ENCODE measurements at regions not wholly inside any gene's neighbourhood (a gene's known extent, or its start where the extent isn't known, plus 50 kb on each side); places are given as distances from the start of the nearest gene placed in this dataset.
"Not testable (repeated sequence)": the region's sequence is repeated elsewhere in the genome, so short reads cannot be mapped to it uniquely, and the experiment has no call there.

- H3K4me1 ChIP-seq; H3K9me3 ChIP-seq; H3K27me3 ChIP-seq; H3K4me3 ChIP-seq; intact Hi-C loops (cut with DNase I); DNase-seq; H3K27ac ChIP-seq; H3K36me3 ChIP-seq: not testable (repeated sequence)
- 43 to 44% methylated on average over 4 of the region's 5 CpGs for WGBS, 2 donors
Observed at GRCh38 chr17:22227699-22228553, 535.6 kb downstream of the KCNJ18 start.

- H3K27ac ChIP-seq; intact Hi-C loops (cut with DNase I); H3K36me3 ChIP-seq; DNase-seq; H3K4me3 ChIP-seq; H3K27me3 ChIP-seq; H3K4me1 ChIP-seq; H3K9me3 ChIP-seq: not testable (repeated sequence)
- WGBS, 2 donors, result 51 to 65% methylated on average over 3 to 5 of the region's 5 CpGs
Observed at GRCh38 chr17:22229821-22230220, 537.5 kb downstream of the KCNJ18 start.

DNA sequence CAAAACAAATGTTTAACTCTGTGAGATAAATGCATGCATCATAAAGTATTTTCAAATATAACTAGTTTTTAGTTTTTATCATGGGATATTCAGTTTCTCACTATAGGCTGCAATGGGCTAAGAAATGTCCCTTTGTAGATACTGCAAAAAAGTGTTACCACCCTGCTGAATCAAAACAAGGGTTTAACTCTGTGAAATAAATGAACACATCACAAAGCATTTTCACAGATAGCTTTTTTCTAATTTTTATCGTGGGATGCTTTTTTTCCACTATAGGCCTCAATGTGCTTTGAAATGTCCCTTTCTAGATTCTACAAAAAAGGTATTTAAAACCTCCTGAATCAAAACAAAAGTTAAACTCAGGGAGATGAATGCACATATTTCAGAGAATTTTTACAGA lies 541.1 kb downstream of the KCNJ18 start:
- Histone ChIP-seq H3K4me3 (no peak overlapping the region), H3K9me3 (no peaks in the 10 kb centered on the region), H3K27ac (no peak overlapping the region), H3K36me3 (no peaks in the 10 kb centered on the region), H3K4me1 (no peaks in the 10 kb centered on the region), H3K27me3 (no peaks in the 10 kb centered on the region)
- 82 to 91% methylated on average over 1 of the region's 1 CpG for WGBS, 2 donors
- DNase-seq, result no peak
- intact Hi-C loops (cut with DNase I), result no loop called here
- TF ChIP-seq, protein P1, sequence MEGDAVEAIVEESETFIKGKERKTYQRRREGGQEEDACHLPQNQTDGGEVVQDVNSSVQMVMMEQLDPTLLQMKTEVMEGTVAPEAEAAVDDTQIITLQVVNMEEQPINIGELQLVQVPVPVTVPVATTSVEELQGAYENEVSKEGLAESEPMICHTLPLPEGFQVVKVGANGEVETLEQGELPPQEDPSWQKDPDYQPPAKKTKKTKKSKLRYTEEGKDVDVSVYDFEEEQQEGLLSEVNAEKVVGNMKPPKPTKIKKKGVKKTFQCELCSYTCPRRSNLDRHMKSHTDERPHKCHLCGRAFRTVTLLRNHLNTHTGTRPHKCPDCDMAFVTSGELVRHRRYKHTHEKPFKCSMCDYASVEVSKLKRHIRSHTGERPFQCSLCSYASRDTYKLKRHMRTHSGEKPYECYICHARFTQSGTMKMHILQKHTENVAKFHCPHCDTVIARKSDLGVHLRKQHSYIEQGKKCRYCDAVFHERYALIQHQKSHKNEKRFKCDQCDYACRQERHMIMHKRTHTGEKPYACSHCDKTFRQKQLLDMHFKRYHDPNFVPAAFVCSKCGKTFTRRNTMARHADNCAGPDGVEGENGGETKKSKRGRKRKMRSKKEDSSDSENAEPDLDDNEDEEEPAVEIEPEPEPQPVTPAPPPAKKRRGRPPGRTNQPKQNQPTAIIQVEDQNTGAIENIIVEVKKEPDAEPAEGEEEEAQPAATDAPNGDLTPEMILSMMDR (IDR thresholded peaks at IDR 0.05), result no peak
- no peak for TF ChIP-seq POLR2A (IDR thresholded peaks at IDR 0.05)

- 64 to 69% methylated on average over 1 of the region's 1 CpG for WGBS, 2 donors
- Histone ChIP-seq H3K27me3 (no peaks in the 10 kb centered on the region), H3K36me3 (no peaks in the 10 kb centered on the region), H3K27ac (no peak overlapping the region), H3K4me3 (no peak overlapping the region), H3K9me3 (no peaks in the 10 kb centered on the region), H3K4me1 (no peaks in the 10 kb centered on the region)
- DNase-seq, result no peak
- no peak for TF ChIP-seq POLR2A (IDR thresholded peaks at IDR 0.05)
- TF ChIP-seq, protein P1 (IDR thresholded peaks at IDR 0.05), result no peak
- intact Hi-C loops (cut with DNase I), result no loop called here
Observed at GRCh38 chr17:22242472-22242871, 550.1 kb downstream of the KCNJ18 start.

GRCh38 chr17:22251498-22251897 lies 559.2 kb downstream of the KCNJ18 start:
- H3K4me1 ChIP-seq, result no peaks in the 10 kb centered on the region
- H3K9me3 ChIP-seq, result peaks cover 0 to 6% (median 0%) of the 10 kb centered on the region in 3 donors
- H3K27ac ChIP-seq, result no peak overlapping the region
- no peaks in the 10 kb centered on the region for H3K36me3 ChIP-seq
- DNase-seq, result no peak
- H3K4me3 ChIP-seq, result no peak overlapping the region
- TF ChIP-seq, protein P1 (IDR thresholded peaks at IDR 0.05), result no peak
- no peak for TF ChIP-seq POLR2A (IDR thresholded peaks at IDR 0.05)
- intact Hi-C loops (cut with DNase I), result no loop called here
- 61 to 67% methylated on average over 2 of the region's 2 CpGs for WGBS, 2 donors
- no peaks in the 10 kb centered on the region for H3K27me3 ChIP-seq

- intact Hi-C loops (cut with DNase I), result no loop called here
- Histone ChIP-seq H3K4me1 (no peaks in the 10 kb centered on the region), H3K4me3 (no peak overlapping the region), H3K36me3 (no peaks in the 10 kb centered on the region), H3K9me3 (peaks cover 0 to 6% (median 0%) of the 10 kb centered on the region in 3 donors), H3K27me3 (no peaks in the 10 kb centered on the region), H3K27ac (no peak overlapping the region)
- no peak for DNase-seq
- WGBS, 2 donors, result 57 to 62% methylated on average over 1 of the region's 1 CpG
- no peak for TF ChIP-seq POLR2A (IDR thresholded peaks at IDR 0.05)
- TF ChIP-seq, protein P1 (IDR thresholded peaks at IDR 0.05), result no peak
Observed at GRCh38 chr17:22253007-22253406, 560.7 kb downstream of the KCNJ18 start.

Data from esophagus squamous epithelium (tissue), 5 donors.